SK-N-SH treated with all-trans-retinoic acid at 6 μM for 48 hours (cell line): ENCODE measurements at regions not wholly inside any gene's neighbourhood (a gene's known extent, or its start where the extent isn't known, plus 50 kb on each side); places are given as distances from the start of the nearest gene placed in this dataset.

Source experiments
- ATAC-seq: fragments of 200-7000 bp; cut with Tn5 transposase; 3 replicates; pipeline ENCODE4 v1.9.1; 2020; ENCODE audit warnings: mild to moderate bottlenecking, moderate library complexity
- ARNTL ChIP-seq: fragments of 450-650 bp; formaldehyde crosslinking; IDR thresholded peaks from 2 replicates; pipeline ENCODE4 v1.5.0; 2020; ENCODE audit warnings: low read depth, mild to moderate bottlenecking, moderate library complexity, borderline replicate concordance
- BACH2 ChIP-seq: fragments of 250-450 bp; sonication (Bioruptor Pico); IDR thresholded peaks from 2 replicates; pipeline ENCODE4 v1.9.0; 2021; ENCODE audit warnings: mild to moderate bottlenecking, borderline replicate concordance
- CSDC2 ChIP-seq: fragments of 250-450 bp; sonication (Bioruptor Pico); IDR thresholded peaks from 2 replicates; pipeline ENCODE4 v1.5.0; 2020; ENCODE audit warnings: mild to moderate bottlenecking, moderate library complexity
- ESRRG ChIP-seq: fragments of 250-450 bp; sonication (Bioruptor Pico); IDR thresholded peaks from 2 replicates; pipeline ENCODE4 v1.6.1; 2021; ENCODE audit warnings: mild to moderate bottlenecking
- GLIS3 ChIP-seq: fragments of 250-450 bp; sonication (Bioruptor Pico); IDR thresholded peaks from 2 replicates; pipeline ENCODE4 v1.5.0; 2020; ENCODE audit warnings: mild to moderate bottlenecking, moderate library complexity
- ISL1 ChIP-seq: fragments of 250-450 bp; sonication (Bioruptor Pico); IDR thresholded peaks from 2 replicates; pipeline ENCODE4 v2.1.2; 2022; ENCODE audit warnings: mild to moderate bottlenecking, moderate library complexity
- OSR1 ChIP-seq: fragments of 250-450 bp; sonication (Bioruptor Pico); IDR thresholded peaks from 2 replicates; pipeline ENCODE4 v1.8.0; 2022; ENCODE audit warnings: moderate library complexity, mild to moderate bottlenecking, inconsistent platforms
- SNAI2 ChIP-seq: fragments of 250-450 bp; sonication (Bioruptor Pico); IDR thresholded peaks from 2 replicates; pipeline ENCODE4 v1.5.0; 2020; ENCODE audit warnings: mild to moderate bottlenecking, moderate library complexity
- TOX ChIP-seq: fragments of 250-450 bp; sonication (Bioruptor Pico); IDR thresholded peaks from 2 replicates; pipeline ENCODE4 v1.8.0; 2021; ENCODE audit warnings: mild to moderate bottlenecking, moderate library complexity, borderline replicate concordance
- ZC3H10 ChIP-seq: fragments of 250-450 bp; sonication (Bioruptor Pico); IDR thresholded peaks from 2 replicates; pipeline ENCODE4 v1.5.1; 2021; ENCODE audit warnings: mild to moderate bottlenecking, moderate library complexity
- ZFP3 ChIP-seq: fragments of 250-450 bp; sonication (Bioruptor Pico); IDR thresholded peaks from 2 replicates; pipeline ENCODE4 v1.5.0; 2020; ENCODE audit warnings: mild to moderate bottlenecking, moderate library complexity
- ZNF565 ChIP-seq: fragments of 450-650 bp; formaldehyde crosslinking; conservative IDR thresholded peaks from 2 replicates; pipeline ENCODE4 v1.5.0; 2020; ENCODE audit warnings: low read depth, mild to moderate bottlenecking, moderate library complexity
- ZNF70 ChIP-seq: fragments of 450-650 bp; formaldehyde crosslinking; IDR thresholded peaks from 2 replicates; pipeline ENCODE4 v1.5.0; 2020; ENCODE audit warnings: mild to moderate bottlenecking, moderate library complexity
- ZNF8 ChIP-seq: fragments of 450-650 bp; formaldehyde crosslinking; IDR thresholded peaks from 2 replicates; pipeline ENCODE4 v1.5.0; 2020; ENCODE audit warnings: mild to moderate bottlenecking, moderate library complexity
- TF ChIP-seq, protein P1 (sequence below): fragments of 250-450 bp; sonication (Bioruptor Pico); IDR thresholded peaks from 2 replicates; pipeline ENCODE4 v1.8.0; 2020; ENCODE audit warnings: mild to moderate bottlenecking, moderate library complexity, borderline replicate concordance
- TF ChIP-seq, protein P2 (sequence below): fragments of 250-450 bp; sonication (Bioruptor Pico); IDR thresholded peaks from 2 replicates; pipeline ENCODE4 v1.5.0; 2020; ENCODE audit warnings: mild to moderate bottlenecking, moderate library complexity
- TF ChIP-seq, protein P3 (sequence below): fragments of 250-450 bp; sonication (Bioruptor Pico); IDR thresholded peaks from 2 replicates; pipeline ENCODE4 v1.5.1; 2020; ENCODE audit warnings: low read depth, mild to moderate bottlenecking, moderate library complexity

DNA sequence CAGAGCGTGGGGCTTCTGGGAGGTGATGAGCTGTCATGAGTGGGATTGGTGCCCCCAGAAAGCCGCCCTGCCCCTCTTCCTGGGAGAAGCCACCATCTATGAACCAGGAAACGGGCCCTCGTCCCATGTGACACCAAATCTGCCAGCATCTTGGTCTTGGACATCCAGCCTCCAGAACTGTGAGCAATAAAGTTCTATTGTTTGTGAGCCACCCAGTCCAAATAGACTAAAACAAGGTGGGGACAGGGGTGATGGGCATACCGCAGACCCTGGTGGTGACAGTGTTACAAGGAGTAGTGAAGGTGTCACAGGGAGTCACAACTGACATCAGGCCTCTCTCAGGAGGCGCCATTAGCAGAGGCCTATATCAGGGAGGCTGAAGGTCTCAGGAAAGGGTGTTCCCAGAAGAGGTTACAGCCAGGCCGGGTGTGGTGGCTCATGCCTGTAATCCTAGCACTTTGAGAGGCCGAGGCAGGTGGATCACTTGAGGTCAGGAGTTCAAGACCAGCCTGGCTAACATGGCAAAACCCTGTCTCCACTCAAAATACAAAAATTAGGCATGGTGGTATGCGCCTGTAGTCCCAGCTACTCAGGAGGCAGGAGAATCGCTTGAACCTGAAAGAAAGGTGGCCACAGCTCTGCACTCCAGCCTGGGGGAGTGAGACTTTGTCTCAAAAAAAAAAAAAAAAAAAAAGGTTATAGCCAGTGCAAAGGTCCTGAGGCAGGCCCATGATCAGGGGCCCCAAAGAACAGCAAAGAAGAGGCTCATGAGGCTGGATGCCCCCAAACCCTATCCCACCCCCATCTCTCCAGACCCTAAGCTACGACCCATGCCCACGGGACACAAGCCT is 53.0 kb downstream of the NCOR2 start:
- ATAC-seq, result no peak
- no peak for TF ChIP-seq GLIS3 (CRISPR knock-in tag)
- peak; percentile 49; the same call in 1 of the 2 replicates for TF ChIP-seq ZNF70
- no peak for TF ChIP-seq TOX (CRISPR knock-in tag)
- TF ChIP-seq, all 23 proteins: peak for 1

DNA sequence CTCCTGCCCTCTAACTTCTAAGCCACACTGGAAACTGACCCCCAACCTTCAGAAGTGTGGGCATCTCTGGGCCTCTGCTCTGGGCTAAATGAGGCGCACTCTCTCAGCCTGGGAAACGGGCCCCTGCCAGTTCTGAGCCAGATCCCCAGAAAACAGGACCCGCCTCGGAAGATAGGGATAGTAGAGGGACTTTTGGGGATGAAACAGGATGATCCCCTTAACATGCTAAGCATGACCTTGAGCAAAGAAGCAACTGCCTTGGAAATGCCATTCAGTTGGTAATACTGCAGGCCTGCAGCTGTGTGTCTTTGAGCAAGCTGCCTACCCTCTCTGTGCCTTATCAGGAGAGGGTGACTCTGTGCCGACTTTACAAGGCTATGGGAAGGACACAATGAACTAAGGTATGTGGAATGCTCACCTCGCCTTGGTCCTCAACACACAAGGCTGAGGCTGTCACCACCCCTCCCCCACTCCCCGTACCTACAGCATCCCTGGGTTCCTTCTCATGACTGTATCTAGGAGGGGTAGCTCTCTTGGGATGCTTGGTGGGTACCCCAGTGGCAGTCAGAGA is 54.0 kb downstream of the NCOR2 start:
- ATAC-seq, result no peak
- TF ChIP-seq ISL1 (CRISPR knock-in tag) (no peak), SNAI2 (CRISPR knock-in tag) (no peak), ZC3H10 (no peak), BACH2 (CRISPR knock-in tag) (no peak), ZNF8 (no peak), ZFP3 (CRISPR knock-in tag) (no peak), ZNF70 (no peak), OSR1 (CRISPR knock-in tag) (no peak), ARNTL (CRISPR knock-in tag) (no peak), ZNF565 (no peak)
- TF ChIP-seq, protein P1, sequence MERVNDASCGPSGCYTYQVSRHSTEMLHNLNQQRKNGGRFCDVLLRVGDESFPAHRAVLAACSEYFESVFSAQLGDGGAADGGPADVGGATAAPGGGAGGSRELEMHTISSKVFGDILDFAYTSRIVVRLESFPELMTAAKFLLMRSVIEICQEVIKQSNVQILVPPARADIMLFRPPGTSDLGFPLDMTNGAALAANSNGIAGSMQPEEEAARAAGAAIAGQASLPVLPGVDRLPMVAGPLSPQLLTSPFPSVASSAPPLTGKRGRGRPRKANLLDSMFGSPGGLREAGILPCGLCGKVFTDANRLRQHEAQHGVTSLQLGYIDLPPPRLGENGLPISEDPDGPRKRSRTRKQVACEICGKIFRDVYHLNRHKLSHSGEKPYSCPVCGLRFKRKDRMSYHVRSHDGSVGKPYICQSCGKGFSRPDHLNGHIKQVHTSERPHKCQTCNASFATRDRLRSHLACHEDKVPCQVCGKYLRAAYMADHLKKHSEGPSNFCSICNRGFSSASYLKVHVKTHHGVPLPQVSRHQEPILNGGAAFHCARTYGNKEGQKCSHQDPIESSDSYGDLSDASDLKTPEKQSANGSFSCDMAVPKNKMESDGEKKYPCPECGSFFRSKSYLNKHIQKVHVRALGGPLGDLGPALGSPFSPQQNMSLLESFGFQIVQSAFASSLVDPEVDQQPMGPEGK (CRISPR knock-in tag), result no peak
- TF ChIP-seq, protein P2, sequence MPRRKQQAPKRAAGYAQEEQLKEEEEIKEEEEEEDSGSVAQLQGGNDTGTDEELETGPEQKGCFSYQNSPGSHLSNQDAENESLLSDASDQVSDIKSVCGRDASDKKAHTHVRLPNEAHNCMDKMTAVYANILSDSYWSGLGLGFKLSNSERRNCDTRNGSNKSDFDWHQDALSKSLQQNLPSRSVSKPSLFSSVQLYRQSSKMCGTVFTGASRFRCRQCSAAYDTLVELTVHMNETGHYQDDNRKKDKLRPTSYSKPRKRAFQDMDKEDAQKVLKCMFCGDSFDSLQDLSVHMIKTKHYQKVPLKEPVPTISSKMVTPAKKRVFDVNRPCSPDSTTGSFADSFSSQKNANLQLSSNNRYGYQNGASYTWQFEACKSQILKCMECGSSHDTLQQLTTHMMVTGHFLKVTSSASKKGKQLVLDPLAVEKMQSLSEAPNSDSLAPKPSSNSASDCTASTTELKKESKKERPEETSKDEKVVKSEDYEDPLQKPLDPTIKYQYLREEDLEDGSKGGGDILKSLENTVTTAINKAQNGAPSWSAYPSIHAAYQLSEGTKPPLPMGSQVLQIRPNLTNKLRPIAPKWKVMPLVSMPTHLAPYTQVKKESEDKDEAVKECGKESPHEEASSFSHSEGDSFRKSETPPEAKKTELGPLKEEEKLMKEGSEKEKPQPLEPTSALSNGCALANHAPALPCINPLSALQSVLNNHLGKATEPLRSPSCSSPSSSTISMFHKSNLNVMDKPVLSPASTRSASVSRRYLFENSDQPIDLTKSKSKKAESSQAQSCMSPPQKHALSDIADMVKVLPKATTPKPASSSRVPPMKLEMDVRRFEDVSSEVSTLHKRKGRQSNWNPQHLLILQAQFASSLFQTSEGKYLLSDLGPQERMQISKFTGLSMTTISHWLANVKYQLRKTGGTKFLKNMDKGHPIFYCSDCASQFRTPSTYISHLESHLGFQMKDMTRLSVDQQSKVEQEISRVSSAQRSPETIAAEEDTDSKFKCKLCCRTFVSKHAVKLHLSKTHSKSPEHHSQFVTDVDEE (CRISPR knock-in tag), result no peak
- TF ChIP-seq, protein P3, sequence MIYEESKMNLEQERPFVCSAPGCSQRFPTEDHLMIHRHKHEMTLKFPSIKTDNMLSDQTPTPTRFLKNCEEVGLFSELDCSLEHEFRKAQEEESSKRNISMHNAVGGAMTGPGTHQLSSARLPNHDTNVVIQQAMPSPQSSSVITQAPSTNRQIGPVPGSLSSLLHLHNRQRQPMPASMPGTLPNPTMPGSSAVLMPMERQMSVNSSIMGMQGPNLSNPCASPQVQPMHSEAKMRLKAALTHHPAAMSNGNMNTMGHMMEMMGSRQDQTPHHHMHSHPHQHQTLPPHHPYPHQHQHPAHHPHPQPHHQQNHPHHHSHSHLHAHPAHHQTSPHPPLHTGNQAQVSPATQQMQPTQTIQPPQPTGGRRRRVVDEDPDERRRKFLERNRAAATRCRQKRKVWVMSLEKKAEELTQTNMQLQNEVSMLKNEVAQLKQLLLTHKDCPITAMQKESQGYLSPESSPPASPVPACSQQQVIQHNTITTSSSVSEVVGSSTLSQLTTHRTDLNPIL (CRISPR knock-in tag), result no peak

DNA sequence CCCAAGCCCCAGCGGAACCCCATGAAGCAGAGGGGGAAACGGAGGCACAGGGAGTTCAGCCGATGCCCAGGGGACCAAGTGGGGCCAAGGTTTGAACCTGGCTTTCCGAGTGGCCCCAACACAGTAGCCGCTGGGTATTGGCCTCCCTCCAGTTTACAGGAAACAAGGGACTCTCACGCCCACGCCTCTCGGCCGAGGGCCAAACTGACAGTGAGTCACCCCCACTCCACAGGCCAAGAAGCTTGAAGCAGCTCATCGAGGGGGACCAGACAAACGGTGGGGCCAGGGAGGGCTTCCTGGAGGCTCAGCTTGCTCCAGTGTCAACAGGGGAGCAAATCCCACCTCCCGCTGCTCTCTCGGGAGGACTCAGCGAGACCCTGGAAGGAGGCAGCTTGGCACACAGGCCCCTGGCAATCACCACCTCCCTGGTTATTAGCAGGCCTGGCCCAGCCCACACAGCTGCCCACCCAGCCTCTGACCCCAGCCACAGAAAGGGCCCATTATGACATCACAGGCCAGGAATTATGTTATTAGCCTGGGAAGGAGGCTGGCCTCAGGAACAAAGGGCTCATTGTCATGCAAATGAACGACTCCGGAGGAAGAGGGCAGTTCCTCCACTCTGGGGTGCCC is 54.6 kb downstream of the NCOR2 start:
- ATAC-seq, result peak; percentile 50
- no peak for TF ChIP-seq GLIS3 (CRISPR knock-in tag)
- peak; percentile 29; the same call in 1 of the 2 replicates for TF ChIP-seq ISL1 (CRISPR knock-in tag)
- no peak for TF ChIP-seq ZNF8
- TF ChIP-seq, protein P1 (CRISPR knock-in tag), result no peak; the same call in 1 of the 2 replicates
- TF ChIP-seq SNAI2 (CRISPR knock-in tag), result 0 out of 2 replicates have a peak, but pooled peaks have one; percentile 3
- TF ChIP-seq CSDC2 (CRISPR knock-in tag), result 0 out of 2 replicates have a peak, but pooled peaks have one; percentile 40
- peak; percentile 58; the same call in 1 of the 2 replicates for TF ChIP-seq ZFP3 (CRISPR knock-in tag)
- TF ChIP-seq, protein P2 (CRISPR knock-in tag), result no peak
- no peak for TF ChIP-seq ESRRG
- TF ChIP-seq, all 23 proteins: peak for 4
